Stomach (tissue), 4 donors: ENCODE measurements at regions not wholly inside any gene's neighbourhood (a gene's known extent, or its start where the extent isn't known, plus 50 kb on each side); places are given as distances from the start of the nearest gene placed in this dataset.

Experiments
- EP300 ChIP-seq: sonication (generic); formaldehyde crosslinking; IDR thresholded peaks from one replicate; pipeline ENCODE4 v1.6.1; 2017; ENCODE audit warnings: antibody characterized with exemption
- POLR2A ChIP-seq, 4 donors: fragments of 450-650 bp; IDR thresholded peaks; one replicate each; pipeline ENCODE4 v1.6.1; 2016; ENCODE audit warnings: antibody characterized with exemption in 4 of 4, control low read depth in 2 of 4, mild to moderate bottlenecking in 1 of 4, moderate library complexity in 1 of 4
- POLR2AphosphoS5 ChIP-seq, 3 donors: sonication (generic); formaldehyde crosslinking; IDR thresholded peaks; one replicate each; pipeline ENCODE4 v1.6.1; 2016; ENCODE audit warnings: antibody characterized with exemption in 3 of 3
- TF ChIP-seq, protein P1 (sequence below), 7 experiments: fragments of 450-650 bp in 4 of 7; fragments of 200-600 bp in 3 of 7; sonication (generic) in 3 of 7; IDR thresholded peaks; one replicate each; pipeline ENCODE4 v1.5.1; 2016 to 2019; ENCODE audit warnings: antibody characterized with exemption in 7 of 7, control low read depth in 2 of 7, mild to moderate bottlenecking in 1 of 7

DNA sequence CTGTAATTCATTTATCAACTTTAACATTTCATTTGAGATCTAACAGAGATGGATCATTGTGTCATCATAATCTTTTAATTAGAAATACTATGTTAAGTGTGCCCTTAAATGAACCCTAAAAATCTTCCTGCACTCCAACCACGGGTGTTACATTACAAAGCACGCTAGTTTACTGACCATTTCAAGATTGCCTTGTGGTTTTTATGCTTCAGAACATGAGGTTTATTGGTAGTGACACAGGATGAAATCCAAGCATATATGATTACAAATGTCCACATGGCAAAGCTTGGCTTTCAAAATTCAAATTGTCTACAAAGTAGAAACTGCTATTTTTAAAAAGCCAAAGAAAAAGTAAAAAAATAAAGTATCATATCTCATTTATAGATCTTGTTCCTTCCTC, 190.4 kb upstream of the USP25 start:
- TF ChIP-seq POLR2A (IDR thresholded peaks at IDR 0.05) (no peak), POLR2AphosphoS5 (IDR thresholded peaks at IDR 0.05) (no peak), EP300 (no peak)
- TF ChIP-seq, protein P1, sequence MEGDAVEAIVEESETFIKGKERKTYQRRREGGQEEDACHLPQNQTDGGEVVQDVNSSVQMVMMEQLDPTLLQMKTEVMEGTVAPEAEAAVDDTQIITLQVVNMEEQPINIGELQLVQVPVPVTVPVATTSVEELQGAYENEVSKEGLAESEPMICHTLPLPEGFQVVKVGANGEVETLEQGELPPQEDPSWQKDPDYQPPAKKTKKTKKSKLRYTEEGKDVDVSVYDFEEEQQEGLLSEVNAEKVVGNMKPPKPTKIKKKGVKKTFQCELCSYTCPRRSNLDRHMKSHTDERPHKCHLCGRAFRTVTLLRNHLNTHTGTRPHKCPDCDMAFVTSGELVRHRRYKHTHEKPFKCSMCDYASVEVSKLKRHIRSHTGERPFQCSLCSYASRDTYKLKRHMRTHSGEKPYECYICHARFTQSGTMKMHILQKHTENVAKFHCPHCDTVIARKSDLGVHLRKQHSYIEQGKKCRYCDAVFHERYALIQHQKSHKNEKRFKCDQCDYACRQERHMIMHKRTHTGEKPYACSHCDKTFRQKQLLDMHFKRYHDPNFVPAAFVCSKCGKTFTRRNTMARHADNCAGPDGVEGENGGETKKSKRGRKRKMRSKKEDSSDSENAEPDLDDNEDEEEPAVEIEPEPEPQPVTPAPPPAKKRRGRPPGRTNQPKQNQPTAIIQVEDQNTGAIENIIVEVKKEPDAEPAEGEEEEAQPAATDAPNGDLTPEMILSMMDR (IDR thresholded peaks at IDR 0.05) = no peak
